IMR-90 (cell line): ENCODE measurements at regions not wholly inside any gene's neighbourhood (a gene's known extent, or its start where the extent isn't known, plus 50 kb on each side); places are given as distances from the start of the nearest gene placed in this dataset.

Experiments used
- ATAC-seq: fragments of 200-7000 bp; cut with Tn5 transposase; 2 replicates; pipeline ENCODE4 v1.9.1; 2020; ENCODE audit warnings: low read depth, mild to moderate bottlenecking, moderate library complexity
- BruUV-seq: library from RNA; stranded (reverse); fragments of 400-500 nt; replicated peaks from 2 replicates; lab custom pipeline; 2021; lab: Mats Ljungman, UMichigan
- CTCF ChIA-PET: fragments of 300-600 bp; formaldehyde crosslinking; extraction: SDS; loops from one replicate; lab custom pipeline; 2021; ENCODE audit warnings: antibody characterized with exemption; lab: Yijun Ruan, JAX
- POLR2A ChIA-PET: fragments of 300-600 bp; sonication (Branson Sonifier 250); formaldehyde crosslinking; loops from one replicate; lab custom pipeline; 2022; ENCODE audit warnings: antibody characterized with exemption; ENCODE audit not compliant: unreplicated experiment; lab: Charles Lee
- DNase-seq: peaks from one replicate; pipeline ENCODE4 v3.0.0; 2013
- H2AFZ ChIP-seq: replicated peaks from 2 replicates; pipeline ENCODE3; 2013; ENCODE audit warnings: low read length, mild to moderate bottlenecking; ENCODE audit not compliant: poor library complexity
- H2AK5ac ChIP-seq: 2 replicates; pipeline ENCODE4 v1.6.1; 2013; ENCODE audit warnings: low read depth, low read length, inconsistent platforms
- H2AK9ac ChIP-seq: replicated peaks from 2 replicates; pipeline ENCODE3; 2013; ENCODE audit warnings: mild to moderate bottlenecking, low read depth, low read length, moderate library complexity; ENCODE audit not compliant: poor library complexity
- H2BK120ac ChIP-seq: 2 replicates; pipeline ENCODE4 v1.6.1; 2013; ENCODE audit warnings: low read depth, low read length, inconsistent platforms
- H2BK15ac ChIP-seq: 3 replicates; pipeline ENCODE4 v1.6.1; 2013; ENCODE audit warnings: low read depth, low read length, inconsistent platforms
- H2BK20ac ChIP-seq: 2 replicates; pipeline ENCODE4 v1.6.1; 2013; ENCODE audit warnings: low read depth, mild to moderate bottlenecking, inconsistent platforms, low read length, moderate library complexity
- H2BK5ac ChIP-seq: 2 replicates; pipeline ENCODE4 v1.6.1; 2013; ENCODE audit warnings: mild to moderate bottlenecking, low read depth, low read length, inconsistent platforms; ENCODE audit not compliant: poor library complexity, severe bottlenecking
- H3K14ac ChIP-seq: replicated peaks from 2 replicates; pipeline ENCODE4 v1.6.1; 2013; ENCODE audit warnings: low read depth, low read length, inconsistent platforms
- H3K18ac ChIP-seq: 2 replicates; pipeline ENCODE4 v1.6.1; 2013; ENCODE audit warnings: low read depth, low read length, control low read depth
- H3K23ac ChIP-seq: 2 replicates; pipeline ENCODE4 v1.6.1; 2013; ENCODE audit warnings: low read depth, low read length, inconsistent platforms
- H3K27ac ChIP-seq: 2 replicates; pipeline ENCODE4 v1.5.1; 2013; ENCODE audit warnings: mild to moderate bottlenecking, control low read depth, low read length; ENCODE audit not compliant: insufficient read depth
- H3K27me3 ChIP-seq: 2 replicates; pipeline ENCODE4 v1.6.1; 2013; ENCODE audit warnings: low read length; ENCODE audit not compliant: control insufficient read depth, insufficient read depth
- H3K36me3 ChIP-seq: 2 replicates; pipeline ENCODE4 v1.6.1; 2013; ENCODE audit warnings: low read length, mixed read lengths; ENCODE audit not compliant: control insufficient read depth, insufficient read depth
- H3K4ac ChIP-seq: 2 replicates; pipeline ENCODE4 v1.6.1; 2013; ENCODE audit warnings: low read depth, low read length, inconsistent platforms
- H3K4me1 ChIP-seq: 2 replicates; pipeline ENCODE4 v1.6.1; 2013; ENCODE audit warnings: low read length, mixed read lengths; ENCODE audit not compliant: control insufficient read depth, insufficient read depth
- H3K4me2 ChIP-seq: 2 replicates; pipeline ENCODE4 v1.6.1; 2013; ENCODE audit warnings: low read depth, mild to moderate bottlenecking, control low read depth, low read length, moderate library complexity
- H3K4me3 ChIP-seq: 2 replicates; pipeline ENCODE4 v1.5.1; 2013; ENCODE audit warnings: low read depth, mild to moderate bottlenecking, control low read depth, low read length, moderate library complexity; ENCODE audit not compliant: insufficient read depth
- H3K56ac ChIP-seq: 2 replicates; pipeline ENCODE4 v1.6.1; 2013; ENCODE audit warnings: low read length, inconsistent platforms; ENCODE audit not compliant: insufficient read depth; ENCODE audit errors: extremely low read depth
- H3K79me1 ChIP-seq, 2 experiments: 2 replicates each; pipeline ENCODE4 v1.6.1; 2013; ENCODE audit warnings: low read length in 2 of 2, inconsistent platforms in 1 of 2, low read depth in 1 of 2
- H3K9ac ChIP-seq: 2 replicates; pipeline ENCODE4 v1.6.1; 2013; ENCODE audit warnings: low read depth, low read length, control low read depth
- H3K9me1 ChIP-seq: 2 replicates; pipeline ENCODE4 v1.6.1; 2013; ENCODE audit warnings: low read length, inconsistent platforms; ENCODE audit not compliant: insufficient read depth
- H3K9me3 ChIP-seq: 2 replicates; pipeline ENCODE4 v1.6.1; 2013; ENCODE audit warnings: low read length; ENCODE audit not compliant: control insufficient read depth, insufficient read depth
- H4K20me1 ChIP-seq: 2 replicates; pipeline ENCODE4 v1.6.1; 2013; ENCODE audit warnings: low read length, inconsistent platforms; ENCODE audit not compliant: insufficient read depth
- H4K5ac ChIP-seq: 2 replicates; pipeline ENCODE4 v1.6.1; 2013; ENCODE audit warnings: mild to moderate bottlenecking, low read depth, low read length, control low read depth
- H4K8ac ChIP-seq, 2 experiments: 2 replicates each; pipeline ENCODE4 v1.6.1; 2013; ENCODE audit warnings: low read depth in 2 of 2, low read length in 2 of 2, control low read depth in 1 of 2, inconsistent platforms in 1 of 2
- H4K91ac ChIP-seq: 2 replicates; pipeline ENCODE4 v1.6.1; 2013; ENCODE audit warnings: low read depth, low read length, inconsistent platforms; ENCODE audit not compliant: insufficient read depth
- BHLHE40 ChIP-seq: fragments of 150-350 bp; IDR thresholded peaks from 2 replicates; pipeline ENCODE4 v1.6.1; 2016; ENCODE audit warnings: mild to moderate bottlenecking, low read depth, low read length
- CEBPB ChIP-seq: IDR thresholded peaks from 2 replicates; pipeline ENCODE4 v1.6.1; 2012; ENCODE audit warnings: low read depth, low read length, improper control_type of control experiment
- CHD1 ChIP-seq: IDR thresholded peaks from 2 replicates; pipeline ENCODE4 v1.6.1; 2012; ENCODE audit warnings: low read depth, low read length, improper control_type of control experiment
- CTCF ChIP-seq: conservative IDR thresholded peaks from 2 replicates; pipeline ENCODE4 v1.5.1; 2012; ENCODE audit warnings: mild to moderate bottlenecking, low read depth, low read length, improper control_type of control experiment
- FOS ChIP-seq: fragments of 150-350 bp; IDR thresholded peaks from 2 replicates; pipeline ENCODE4 v1.6.1; 2016; ENCODE audit warnings: low read depth, low read length
- MAFK ChIP-seq: IDR thresholded peaks from 2 replicates; pipeline ENCODE4 v1.6.1; 2012; ENCODE audit warnings: low read depth, low read length, improper control_type of control experiment
- MAZ ChIP-seq: IDR thresholded peaks from 2 replicates; pipeline ENCODE4 v1.6.1; 2012; ENCODE audit warnings: low read depth, mild to moderate bottlenecking, low read length, improper control_type of control experiment, moderate library complexity, borderline replicate concordance
- MXI1 ChIP-seq: IDR thresholded peaks from 2 replicates; pipeline ENCODE4 v1.6.1; 2012; ENCODE audit warnings: low read depth, mild to moderate bottlenecking, low read length, moderate library complexity, borderline replicate concordance
- NFE2L2 ChIP-seq: fragments of 150-350 bp; IDR thresholded peaks from 2 replicates; pipeline ENCODE4 v1.6.1; 2016; ENCODE audit warnings: low read depth, mild to moderate bottlenecking, low read length
- RAD21 ChIP-seq: IDR thresholded peaks from 2 replicates; pipeline ENCODE4 v1.6.1; 2012; ENCODE audit warnings: low read length, improper control_type of control experiment
- RCOR1 ChIP-seq: IDR thresholded peaks from 2 replicates; pipeline ENCODE4 v1.6.1; 2012; ENCODE audit warnings: mild to moderate bottlenecking, low read length, improper control_type of control experiment; ENCODE audit not compliant: insufficient replicate concordance
- RFX5 ChIP-seq: IDR thresholded peaks from 2 replicates; pipeline ENCODE4 v1.8.0; 2012; ENCODE audit warnings: low read depth, mild to moderate bottlenecking, low read length, moderate library complexity
- SMC3 ChIP-seq: fragments of 150-350 bp; IDR thresholded peaks from 2 replicates; pipeline ENCODE4 v1.6.1; 2016; ENCODE audit warnings: low read depth, mild to moderate bottlenecking, antibody characterized with exemption, low read length, moderate library complexity
- WGBS, 2 experiments: methylation state at CpG; one replicate each; pipeline versions ENCODE4 v1.1.5 to v1.1.7; 2013; ENCODE audit warnings: missing lambda C conversion rate in 2 of 2; ENCODE audit not compliant: insufficient read length in 1 of 2; ENCODE audit errors: extremely low coverage in 2 of 2; 5-methylcytosine and 5-hydroxymethylcytosine counted together
- dilution Hi-C: fragments of 300-500 bp; cut with HindIII; formaldehyde crosslinking; loops from one replicate; pipeline ENCODE4 v1.14.3; 2018; ENCODE audit warnings: low sequenced_read_pairs; ENCODE audit not compliant: unreplicated experiment
- in situ Hi-C: fragments of 300-500 bp; cut with MboI; formaldehyde crosslinking; loops from 3 replicates; pipeline ENCODE4 v1.14.3; 2019; ENCODE audit warnings: low sequenced_read_pairs, inconsistent platforms, mixed read lengths
- intact Hi-C: fragments of 100-400 bp; cut with micrococcal nuclease; formaldehyde crosslinking; loops from 2 replicates; pipeline ENCODE4 v1.10.0; 2022
- TF ChIP-seq, protein P1 (sequence below): fragments of 150-350 bp; IDR thresholded peaks from 2 replicates; pipeline ENCODE4 v1.6.1; 2016; ENCODE audit warnings: low read depth, mild to moderate bottlenecking, low read length, moderate library complexity, borderline replicate concordance
- TF ChIP-seq, protein P2 (sequence below): fragments of 150-350 bp; IDR thresholded peaks from 2 replicates; pipeline ENCODE4 v1.6.1; 2017; ENCODE audit warnings: mild to moderate bottlenecking, antibody characterized with exemption, low read length, low read depth

- intact Hi-C loops = no loop called here
- Histone ChIP-seq H3K27me3 (no peaks in the 10 kb centered on the region), H3K4ac (no peak overlapping the region), H3K14ac (no peak overlapping the region), H2AK5ac (no peak overlapping the region), H2BK20ac (no peak overlapping the region), H3K4me1 (no peaks in the 10 kb centered on the region), H3K27ac (no peak overlapping the region), H2BK120ac (no peak overlapping the region), H3K56ac (no peak overlapping the region), H2AFZ (no peak overlapping the region), H4K20me1 (no peaks in the 10 kb centered on the region), H3K9me1 (no peaks in the 10 kb centered on the region), H4K5ac (no peak overlapping the region), H3K79me1 (no peaks in the 10 kb centered on the region), H2AK9ac (no peak overlapping the region), H2BK5ac (no peak overlapping the region), H3K9ac (no peak overlapping the region), H4K8ac (no peak overlapping the region), H3K36me3 (no peaks in the 10 kb centered on the region), H3K18ac (no peak overlapping the region), H4K91ac (no peak overlapping the region), H3K23ac (no peak overlapping the region), H2BK15ac (no peak overlapping the region), H3K4me2 (no peak overlapping the region), H3K4me3 (no peak overlapping the region), H3K9me3 (peaks cover 2% of the 10 kb centered on the region)
- in situ Hi-C loops = no loop called here
- no TSS peak for BruUV-seq
- dilution Hi-C loops = no loop called here
- ChIA-PET CTCF (no interaction called here), POLR2A (no interaction called here)
- no peak for DNase-seq
- no peak for TF ChIP-seq SMC3
- no peak for TF ChIP-seq RCOR1
- no peak for TF ChIP-seq RFX5
- no peak for TF ChIP-seq MXI1
- TF ChIP-seq MAFK = no peak
- TF ChIP-seq RAD21 = no peak
- no peak for TF ChIP-seq MAZ
- TF ChIP-seq CTCF = no peak
- TF ChIP-seq, protein P1, sequence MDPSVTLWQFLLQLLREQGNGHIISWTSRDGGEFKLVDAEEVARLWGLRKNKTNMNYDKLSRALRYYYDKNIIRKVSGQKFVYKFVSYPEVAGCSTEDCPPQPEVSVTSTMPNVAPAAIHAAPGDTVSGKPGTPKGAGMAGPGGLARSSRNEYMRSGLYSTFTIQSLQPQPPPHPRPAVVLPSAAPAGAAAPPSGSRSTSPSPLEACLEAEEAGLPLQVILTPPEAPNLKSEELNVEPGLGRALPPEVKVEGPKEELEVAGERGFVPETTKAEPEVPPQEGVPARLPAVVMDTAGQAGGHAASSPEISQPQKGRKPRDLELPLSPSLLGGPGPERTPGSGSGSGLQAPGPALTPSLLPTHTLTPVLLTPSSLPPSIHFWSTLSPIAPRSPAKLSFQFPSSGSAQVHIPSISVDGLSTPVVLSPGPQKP = no peak
- TF ChIP-seq, protein P2, sequence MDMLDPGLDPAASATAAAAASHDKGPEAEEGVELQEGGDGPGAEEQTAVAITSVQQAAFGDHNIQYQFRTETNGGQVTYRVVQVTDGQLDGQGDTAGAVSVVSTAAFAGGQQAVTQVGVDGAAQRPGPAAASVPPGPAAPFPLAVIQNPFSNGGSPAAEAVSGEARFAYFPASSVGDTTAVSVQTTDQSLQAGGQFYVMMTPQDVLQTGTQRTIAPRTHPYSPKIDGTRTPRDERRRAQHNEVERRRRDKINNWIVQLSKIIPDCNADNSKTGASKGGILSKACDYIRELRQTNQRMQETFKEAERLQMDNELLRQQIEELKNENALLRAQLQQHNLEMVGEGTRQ = no peak
- TF ChIP-seq BHLHE40 = no peak
- TF ChIP-seq CEBPB = no peak
- TF ChIP-seq FOS = no peak
- no peak for TF ChIP-seq NFE2L2
- TF ChIP-seq CHD1 = no peak
- ATAC-seq = no peak
- no CpG with 5 or more reads among the region's 4 CpGs for WGBS, 2 experiments
These were observed 510.3 kb upstream of the LINC00305 start for GRCh38 chr18:64659196-64659595.
